Breast epithelium (tissue), 4 donors: ENCODE measurements at regions not wholly inside any gene's neighbourhood (a gene's known extent, or its start where the extent isn't known, plus 50 kb on each side); places are given as distances from the start of the nearest gene placed in this dataset.

Experiments used
- DNase-seq, 2 donors: peaks; one replicate each; pipeline ENCODE4 v3.0.0-alpha.2; 2019; ENCODE audit warnings: low spot score in 2 of 2
- H3K27ac ChIP-seq, 2 donors: fragments of 200-600 bp; sonication (generic) in 1 of 2; one replicate each; pipeline ENCODE4 v1.5.1; 2016 to 2019; ENCODE audit warnings: mild to moderate bottlenecking in 1 of 2
- H3K27me3 ChIP-seq, 2 donors: fragments of 200-600 bp; sonication (generic) in 1 of 2; one replicate each; pipeline versions ENCODE4 v1.5.1 to v1.6.0; 2017 to 2019; ENCODE audit warnings: control low read depth in 1 of 2, mild to moderate bottlenecking in 1 of 2
- H3K36me3 ChIP-seq: fragments of 200-600 bp; one replicate; pipeline ENCODE4 v1.5.1; 2019
- H3K4me1 ChIP-seq, 2 donors: fragments of 200-600 bp; sonication (generic); one replicate each; pipeline ENCODE4 v1.5.1; 2016 to 2019; ENCODE audit warnings: control low read depth in 1 of 2
- H3K4me3 ChIP-seq, 3 donors: fragments of 200-600 bp; sonication (generic); 1 replicate in 2 of 3; 2 replicates in 1 of 3; pipeline ENCODE4 v1.5.1; 2016 to 2019; ENCODE audit warnings: mild to moderate bottlenecking in 3 of 3, moderate library complexity in 2 of 3
- H3K9me3 ChIP-seq, 2 donors: fragments of 200-600 bp; sonication (generic) in 1 of 2; one replicate each; pipeline ENCODE4 v1.5.1; 2016 to 2019; ENCODE audit warnings: control low read depth in 1 of 2
- POLR2A ChIP-seq: fragments of 450-650 bp; IDR thresholded peaks from one replicate; pipeline ENCODE4 v1.6.1; 2016; ENCODE audit warnings: antibody characterized with exemption, mild to moderate bottlenecking, moderate library complexity
- POLR2AphosphoS5 ChIP-seq, 3 donors: sonication (generic); formaldehyde crosslinking; IDR thresholded peaks; one replicate each; pipeline ENCODE4 v1.6.1; 2017; ENCODE audit warnings: antibody characterized with exemption in 3 of 3
- intact Hi-C: fragments of 100-400 bp; cut with DNase I; formaldehyde crosslinking; loops from one replicate; pipeline ENCODE4 v1.15.1; 2023; ENCODE audit warnings: low total_unique reads
- TF ChIP-seq, protein P1 (sequence below), 3 donors: fragments of 450-650 bp; IDR thresholded peaks; one replicate each; pipeline ENCODE4 v1.5.1; 2016 to 2017; ENCODE audit warnings: antibody characterized with exemption in 3 of 3, mild to moderate bottlenecking in 3 of 3, moderate library complexity in 3 of 3

DNA sequence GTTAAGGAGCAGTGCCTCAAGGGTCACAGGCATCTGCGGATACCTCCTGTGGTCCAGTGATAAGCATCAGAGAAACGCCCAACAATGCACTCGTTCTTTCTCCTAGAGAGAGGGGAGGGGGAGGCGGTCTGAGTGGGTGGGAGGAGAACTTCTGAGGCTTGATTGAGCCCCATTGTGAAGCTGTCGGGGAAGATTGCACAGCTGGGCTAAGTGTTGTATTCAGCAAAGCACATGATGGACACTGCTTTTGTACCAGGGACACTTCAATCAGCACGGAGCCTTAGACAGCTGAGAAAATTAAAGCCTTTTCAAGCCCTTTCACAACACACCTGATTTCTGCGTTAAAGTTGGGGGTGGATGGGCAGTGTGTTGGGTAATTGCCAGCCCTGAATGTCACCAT lies 230.3 kb upstream of the GHITM start:
- no peak overlapping the region for H3K27ac ChIP-seq
- no peaks in the 10 kb centered on the region for H3K36me3 ChIP-seq
- DNase-seq: no peak
- H3K4me3 ChIP-seq: no peak overlapping the region
- no peaks in the 10 kb centered on the region for H3K9me3 ChIP-seq
- no peaks in the 10 kb centered on the region for H3K27me3 ChIP-seq
- intact Hi-C loops: no loop called here
- H3K4me1 ChIP-seq: no peaks in the 10 kb centered on the region
- TF ChIP-seq POLR2A (no peak), POLR2AphosphoS5 (IDR thresholded peaks at IDR 0.05) (no peak)
- TF ChIP-seq, protein P1, sequence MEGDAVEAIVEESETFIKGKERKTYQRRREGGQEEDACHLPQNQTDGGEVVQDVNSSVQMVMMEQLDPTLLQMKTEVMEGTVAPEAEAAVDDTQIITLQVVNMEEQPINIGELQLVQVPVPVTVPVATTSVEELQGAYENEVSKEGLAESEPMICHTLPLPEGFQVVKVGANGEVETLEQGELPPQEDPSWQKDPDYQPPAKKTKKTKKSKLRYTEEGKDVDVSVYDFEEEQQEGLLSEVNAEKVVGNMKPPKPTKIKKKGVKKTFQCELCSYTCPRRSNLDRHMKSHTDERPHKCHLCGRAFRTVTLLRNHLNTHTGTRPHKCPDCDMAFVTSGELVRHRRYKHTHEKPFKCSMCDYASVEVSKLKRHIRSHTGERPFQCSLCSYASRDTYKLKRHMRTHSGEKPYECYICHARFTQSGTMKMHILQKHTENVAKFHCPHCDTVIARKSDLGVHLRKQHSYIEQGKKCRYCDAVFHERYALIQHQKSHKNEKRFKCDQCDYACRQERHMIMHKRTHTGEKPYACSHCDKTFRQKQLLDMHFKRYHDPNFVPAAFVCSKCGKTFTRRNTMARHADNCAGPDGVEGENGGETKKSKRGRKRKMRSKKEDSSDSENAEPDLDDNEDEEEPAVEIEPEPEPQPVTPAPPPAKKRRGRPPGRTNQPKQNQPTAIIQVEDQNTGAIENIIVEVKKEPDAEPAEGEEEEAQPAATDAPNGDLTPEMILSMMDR (IDR thresholded peaks at IDR 0.05): no peak

DNA sequence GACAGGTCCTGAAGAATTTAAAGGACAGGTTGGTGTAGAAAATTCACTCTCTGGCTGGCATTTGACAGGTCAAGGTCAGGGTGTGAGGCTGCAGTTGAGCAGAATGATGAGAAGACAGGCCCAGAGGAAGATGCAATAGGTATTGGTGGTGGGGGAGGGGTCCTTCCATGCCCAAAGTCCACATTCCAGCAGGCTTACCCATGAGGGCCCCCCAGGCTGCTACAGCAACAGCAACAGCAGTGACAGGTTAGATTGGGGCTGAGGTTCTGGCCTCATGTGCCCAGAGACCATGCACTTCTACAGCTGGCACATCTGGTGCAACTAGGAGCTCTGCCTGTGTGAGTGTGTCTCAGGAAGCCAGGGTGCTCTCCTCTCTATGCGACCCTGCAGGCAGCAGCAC lies 223.5 kb upstream of the GHITM start:
- H3K27ac ChIP-seq: no peak overlapping the region
- no peaks in the 10 kb centered on the region for H3K36me3 ChIP-seq
- intact Hi-C loops: no loop called here
- no peaks in the 10 kb centered on the region for H3K27me3 ChIP-seq
- H3K4me3 ChIP-seq: no peak overlapping the region
- TF ChIP-seq, protein P1 (IDR thresholded peaks at IDR 0.05): no peak
- no peak for TF ChIP-seq POLR2AphosphoS5 (IDR thresholded peaks at IDR 0.05)
- TF ChIP-seq POLR2A: no peak
- no peaks in the 10 kb centered on the region for H3K9me3 ChIP-seq
- DNase-seq: no peak
- no peaks in the 10 kb centered on the region for H3K4me1 ChIP-seq

DNA sequence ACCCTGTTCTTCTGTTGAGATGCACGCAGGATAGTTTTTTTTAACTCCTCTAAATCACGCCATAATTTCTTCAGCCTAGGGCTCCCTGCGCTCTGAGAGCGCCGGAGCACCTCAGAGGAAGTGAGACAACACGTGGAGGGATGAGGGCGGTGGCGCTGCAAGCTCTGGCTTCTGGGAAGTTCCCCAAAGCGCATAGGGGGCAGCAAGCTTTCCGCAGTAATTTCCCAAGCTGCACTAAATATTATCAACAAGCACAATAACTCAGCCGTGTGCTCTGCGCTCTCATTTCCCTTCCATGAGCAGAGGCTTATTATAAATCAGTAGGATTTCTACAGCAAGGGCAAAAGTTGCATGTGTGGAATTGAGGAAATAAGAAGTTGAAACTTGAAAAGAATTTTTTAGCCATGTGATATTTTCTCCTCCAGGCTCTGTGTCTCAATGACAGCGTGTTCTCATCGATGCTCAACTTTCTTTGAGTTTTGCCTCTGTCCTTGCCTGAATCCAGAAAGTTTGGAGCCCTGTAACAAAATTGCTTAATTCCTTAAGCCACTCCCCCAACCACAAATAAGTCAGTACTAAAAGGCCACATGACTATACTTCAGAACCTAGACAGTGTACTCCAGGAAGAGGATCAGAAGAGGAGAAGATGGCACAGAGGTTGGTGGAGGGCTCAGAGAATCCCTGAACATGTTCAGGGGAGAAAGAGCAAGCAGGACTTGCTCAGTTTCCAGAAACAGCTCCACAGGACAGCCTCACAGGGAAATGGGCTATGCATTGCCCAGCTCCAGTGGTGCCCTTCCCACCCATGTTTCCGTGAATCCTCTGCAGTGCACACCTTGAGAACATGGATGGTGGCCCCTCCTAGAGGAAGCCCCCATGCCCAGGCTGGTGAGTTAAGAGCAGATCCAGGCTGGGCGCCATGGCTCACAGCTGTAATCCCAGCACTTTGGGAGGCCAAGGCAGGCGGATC lies 221.5 kb upstream of the GHITM start:
- no peaks in the 10 kb centered on the region for H3K36me3 ChIP-seq
- TF ChIP-seq, protein P1 (IDR thresholded peaks at IDR 0.05): no peak
- TF ChIP-seq POLR2A (no peak), POLR2AphosphoS5 (IDR thresholded peaks at IDR 0.05) (no peak)
- H3K4me1 ChIP-seq: no peaks in the 10 kb centered on the region
- no peak for DNase-seq
- H3K27ac ChIP-seq: peak overlapping the region in 1 of 2 donors; percentile 66
- H3K9me3 ChIP-seq: no peaks in the 10 kb centered on the region
- H3K4me3 ChIP-seq: peak overlapping the region in 1 of 3 donors; percentile 9
- H3K27me3 ChIP-seq: no peaks in the 10 kb centered on the region
- intact Hi-C loops: no loop called here

DNA sequence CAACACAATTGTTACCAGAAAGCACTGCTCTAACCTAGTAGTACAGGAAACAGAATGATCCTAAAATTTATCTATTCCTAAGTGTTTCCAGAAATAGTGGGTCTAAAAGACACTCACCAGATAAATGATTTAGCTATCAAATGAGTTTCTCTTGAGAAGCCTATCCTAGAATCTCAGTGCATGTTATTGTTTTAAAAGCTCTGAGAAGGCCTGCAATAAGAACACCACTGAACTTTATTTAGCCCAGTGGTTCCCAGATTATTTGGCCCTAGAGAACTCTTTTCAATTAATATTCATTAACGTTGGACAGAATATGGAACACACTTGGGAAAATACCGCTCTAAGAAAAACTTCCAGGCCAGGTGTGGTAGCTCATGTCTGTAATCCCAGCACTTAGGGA lies 220.1 kb upstream of the GHITM start:
- H3K36me3 ChIP-seq: no peaks in the 10 kb centered on the region
- H3K27me3 ChIP-seq: no peaks in the 10 kb centered on the region
- intact Hi-C loops: no loop called here
- no peaks in the 10 kb centered on the region for H3K4me1 ChIP-seq
- no peak overlapping the region for H3K27ac ChIP-seq
- no peak overlapping the region for H3K4me3 ChIP-seq
- TF ChIP-seq POLR2A (no peak), POLR2AphosphoS5 (IDR thresholded peaks at IDR 0.05) (no peak)
- TF ChIP-seq, protein P1 (IDR thresholded peaks at IDR 0.05): no peak
- no peaks in the 10 kb centered on the region for H3K9me3 ChIP-seq
- DNase-seq: no peak
